ENCODE measurements at regions not wholly inside any gene's neighbourhood (a gene's known extent, or its start where the extent isn't known, plus 50 kb on each side); places are given as distances from the start of the nearest gene placed in this dataset.

- no peaks in the 10 kb centered on the region for H3K27me3 ChIP-seq (ENCODE audit: insufficient read depth, low read length)
- no peak overlapping the region for H3K4me3 ChIP-seq (ENCODE audit: low read depth, low read length, poor library complexity, severe bottlenecking)
Observed at GRCh38 chr18:6593142-6593885, 136.2 kb upstream of the ARHGAP28 start.

GRCh38 chr18:6595666-6596065 lies 133.8 kb upstream of the ARHGAP28 start:
- no peaks in the 10 kb centered on the region for H3F3A ChIP-seq (ENCODE audit: insufficient read depth, low read length)
- H3K36me3 ChIP-seq (ENCODE audit: insufficient read depth, low read length), result no peaks in the 10 kb centered on the region
- no peaks in the 10 kb centered on the region for H4K20me1 ChIP-seq (ENCODE audit: insufficient read depth, low read length)
- no peaks in the 10 kb centered on the region for H3K79me2 ChIP-seq (ENCODE audit: insufficient read depth, low read length)
- no peaks in the 10 kb centered on the region for H3K27me3 ChIP-seq (ENCODE audit: insufficient read depth, low read length)
- H3K4me2 ChIP-seq (ENCODE audit: low read length), result no peak overlapping the region
- no peak for TF ChIP-seq EZH2 (IDR thresholded peaks at IDR 0.05; ENCODE audit: borderline replicate concordance, low read length)
- TF ChIP-seq CTCF (IDR thresholded peaks at IDR 0.05; ENCODE audit: low read length), result no peak
- no peaks in the 10 kb centered on the region for H3K9me2 ChIP-seq (ENCODE audit: low read depth, low read length)
- H2AFZ ChIP-seq (ENCODE audit: low read length), result no peak overlapping the region
- no peak overlapping the region for H3K4me3 ChIP-seq (ENCODE audit: low read depth, low read length, poor library complexity, severe bottlenecking)
- no peak overlapping the region for H3K27ac ChIP-seq (ENCODE audit: low read depth, low read length, poor library complexity, severe bottlenecking)
- no peaks in the 10 kb centered on the region for H3K4me1 ChIP-seq (ENCODE audit: insufficient read depth, low read length, severe bottlenecking)
- no peaks in the 10 kb centered on the region for H3K9me3 ChIP-seq (ENCODE audit: low read length)
- no peak overlapping the region for H3K9ac ChIP-seq (ENCODE audit: low read length)

More at GRCh38 chr18:6593142-6593885, 136.2 kb upstream of the ARHGAP28 start:
- H3K9ac ChIP-seq (ENCODE audit: low read length), result no peak overlapping the region
- H3K9me3 ChIP-seq (ENCODE audit: low read length), result no peaks in the 10 kb centered on the region
- no peaks in the 10 kb centered on the region for H3K4me1 ChIP-seq (ENCODE audit: insufficient read depth, low read length, severe bottlenecking)
- TF ChIP-seq CTCF (IDR thresholded peaks at IDR 0.05; ENCODE audit: low read length), result no peak
- TF ChIP-seq EZH2 (IDR thresholded peaks at IDR 0.05; ENCODE audit: borderline replicate concordance, low read length), result no peak
- H3K79me2 ChIP-seq (ENCODE audit: insufficient read depth, low read length), result no peaks in the 10 kb centered on the region
- no peak overlapping the region for H3K27ac ChIP-seq (ENCODE audit: low read depth, low read length, poor library complexity, severe bottlenecking)
- no peaks in the 10 kb centered on the region for H3F3A ChIP-seq (ENCODE audit: insufficient read depth, low read length)
- no peak overlapping the region for H3K4me2 ChIP-seq (ENCODE audit: low read length)
- H4K20me1 ChIP-seq (ENCODE audit: insufficient read depth, low read length), result no peaks in the 10 kb centered on the region
- H2AFZ ChIP-seq (ENCODE audit: low read length), result no peak overlapping the region
- no peaks in the 10 kb centered on the region for H3K36me3 ChIP-seq (ENCODE audit: insufficient read depth, low read length)
- H3K9me2 ChIP-seq (ENCODE audit: low read depth, low read length), result no peaks in the 10 kb centered on the region

- no peaks in the 10 kb centered on the region for H3K4me1 ChIP-seq (ENCODE audit: insufficient read depth, low read length, severe bottlenecking)
- H3K27me3 ChIP-seq (ENCODE audit: insufficient read depth, low read length), result no peaks in the 10 kb centered on the region
- H3K9me2 ChIP-seq (ENCODE audit: low read depth, low read length), result no peaks in the 10 kb centered on the region
- H3K4me2 ChIP-seq (ENCODE audit: low read length), result no peak overlapping the region
- no peaks in the 10 kb centered on the region for H3K9me3 ChIP-seq (ENCODE audit: low read length)
- no peaks in the 10 kb centered on the region for H4K20me1 ChIP-seq (ENCODE audit: insufficient read depth, low read length)
- H3K9ac ChIP-seq (ENCODE audit: low read length), result no peak overlapping the region
- H3K36me3 ChIP-seq (ENCODE audit: insufficient read depth, low read length), result no peaks in the 10 kb centered on the region
- no peak overlapping the region for H3K4me3 ChIP-seq (ENCODE audit: low read depth, low read length, poor library complexity, severe bottlenecking)
- no peak overlapping the region for H3K27ac ChIP-seq (ENCODE audit: low read depth, low read length, poor library complexity, severe bottlenecking)
- H3F3A ChIP-seq (ENCODE audit: insufficient read depth, low read length), result no peaks in the 10 kb centered on the region
- no peaks in the 10 kb centered on the region for H3K79me2 ChIP-seq (ENCODE audit: insufficient read depth, low read length)
- TF ChIP-seq EZH2 (IDR thresholded peaks at IDR 0.05; ENCODE audit: borderline replicate concordance, low read length) (no peak), CTCF (IDR thresholded peaks at IDR 0.05; ENCODE audit: low read length) (no peak)
- no peak overlapping the region for H2AFZ ChIP-seq (ENCODE audit: low read length)
Observed at GRCh38 chr18:6598657-6599056, 130.9 kb upstream of the ARHGAP28 start.

Measured in OCI-LY1 (cell line).